HEK293T (cell line): ENCODE measurements at regions not wholly inside any gene's neighbourhood (a gene's known extent, or its start where the extent isn't known, plus 50 kb on each side); places are given as distances from the start of the nearest gene placed in this dataset.

ENCODE experiments used
- CTCF ChIA-PET: fragments of 350-600 bp; formaldehyde crosslinking; extraction: SDS; loops from one replicate; lab custom pipeline; 2021; ENCODE audit warnings: antibody characterized with exemption, inconsistent platforms; lab: Yijun Ruan, JAX
- POLR2A ChIA-PET: fragments of 350-600 bp; formaldehyde crosslinking; extraction: SDS; loops from one replicate; lab custom pipeline; 2020; ENCODE audit warnings: antibody characterized with exemption, inconsistent platforms; lab: Yijun Ruan, JAX
- DNase-seq: peaks from one replicate; pipeline ENCODE4 v3.0.0; 2012; ENCODE audit warnings: mixed read lengths; ENCODE audit errors: extremely low spot score
- ARNT ChIP-seq: fragments of 450-650 bp; IDR thresholded peaks from 2 replicates; pipeline ENCODE4 v1.6.1; 2017; ENCODE audit warnings: mild to moderate bottlenecking
- BHLHE40 ChIP-seq: fragments of 450-650 bp; IDR thresholded peaks from 2 replicates; pipeline ENCODE4 v1.6.1; 2016; ENCODE audit warnings: mild to moderate bottlenecking, moderate library complexity, borderline replicate concordance
- CTBP1 ChIP-seq: fragments of 450-650 bp; IDR thresholded peaks from 2 replicates; pipeline ENCODE4 v1.6.1; 2016; ENCODE audit warnings: borderline replicate concordance
- ELF4 ChIP-seq: fragments of 450-650 bp; IDR thresholded peaks from 2 replicates; pipeline ENCODE4 v1.6.1; 2017; ENCODE audit warnings: antibody characterized with exemption
- FOXA1 ChIP-seq: fragments of 450-650 bp; IDR thresholded peaks from 2 replicates; pipeline ENCODE4 v1.6.1; 2016; ENCODE audit warnings: mild to moderate bottlenecking
- FOXK2 ChIP-seq: fragments of 450-650 bp; IDR thresholded peaks from 2 replicates; pipeline ENCODE4 v1.6.1; 2016; ENCODE audit warnings: mild to moderate bottlenecking
- FOXM1 ChIP-seq: fragments of 450-650 bp; IDR thresholded peaks from 2 replicates; pipeline ENCODE4 v1.6.1; 2017; ENCODE audit warnings: mild to moderate bottlenecking, borderline replicate concordance
- HDGF ChIP-seq: fragments of 450-650 bp; IDR thresholded peaks from 2 replicates; pipeline ENCODE4 v1.6.1; 2017; ENCODE audit warnings: antibody characterized with exemption, borderline replicate concordance
- L3MBTL2 ChIP-seq: fragments of 450-650 bp; conservative IDR thresholded peaks from 2 replicates; pipeline ENCODE4 v1.6.1; 2016; ENCODE audit warnings: mild to moderate bottlenecking
- LEF1 ChIP-seq: fragments of 450-650 bp; IDR thresholded peaks from 2 replicates; pipeline ENCODE4 v1.6.1; 2017; ENCODE audit warnings: mild to moderate bottlenecking, borderline replicate concordance
- NFRKB ChIP-seq: fragments of 450-650 bp; IDR thresholded peaks from 2 replicates; pipeline ENCODE4 v1.6.1; 2016; ENCODE audit warnings: mild to moderate bottlenecking, moderate library complexity
- PKNOX1 ChIP-seq: fragments of 450-650 bp; IDR thresholded peaks from 2 replicates; pipeline ENCODE4 v1.6.1; 2016
- SP1 ChIP-seq: fragments of 450-650 bp; IDR thresholded peaks from 2 replicates; pipeline ENCODE4 v1.6.1; 2017
- SUZ12 ChIP-seq: fragments of 450-650 bp; IDR thresholded peaks from 2 replicates; pipeline ENCODE4 v1.6.1; 2016; ENCODE audit warnings: mild to moderate bottlenecking
- TARDBP ChIP-seq: fragments of 450-650 bp; IDR thresholded peaks from 2 replicates; pipeline ENCODE4 v1.6.1; 2016
- ZNF384 ChIP-seq: fragments of 450-650 bp; IDR thresholded peaks from 2 replicates; pipeline ENCODE4 v1.6.1; 2016

GRCh38 chr20:19908576-19908975, 108.6 kb upstream of the NAA20 start:
- CTCF ChIA-PET = no interaction called here
- POLR2A ChIA-PET = interaction anchor here (1.1 kb wide), 1 partner anchor 10 kb away, joined by 3 read pairs; no protein-coding TSS in a partner anchor
- DNase-seq = no peak
- TF ChIP-seq HDGF (no peak), ARNT (no peak)

DNA sequence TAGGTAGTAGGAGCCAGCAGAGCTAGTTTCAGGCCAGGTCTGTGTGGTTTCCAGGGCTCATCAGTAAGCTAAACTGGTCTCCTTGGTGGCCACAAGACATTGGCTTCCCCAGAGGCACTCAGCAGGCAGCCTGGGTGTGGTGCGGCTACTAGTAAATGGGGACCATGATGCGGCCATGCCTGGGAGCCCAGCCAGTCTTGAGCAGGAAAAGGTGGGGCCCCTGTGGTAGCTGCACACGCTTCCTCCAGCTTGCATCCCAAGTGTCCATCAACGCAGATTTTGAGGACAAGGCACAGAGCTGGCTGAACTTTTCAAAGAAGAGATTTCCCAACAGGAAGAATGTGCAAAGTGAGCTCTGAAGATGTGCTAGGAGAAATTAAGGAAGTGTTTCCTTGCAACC, 107.4 kb upstream of the NAA20 start:
- CTCF ChIA-PET = no interaction called here
- POLR2A ChIA-PET = interaction anchor here (1.1 kb wide), 1 partner anchor 9 kb away, joined by 3 read pairs; no protein-coding TSS in a partner anchor
- no peak for DNase-seq
- TF ChIP-seq CTBP1 (no peak), FOXM1 (no peak), ARNT (no peak), ZNF384 (no peak), LEF1 (no peak), L3MBTL2 (no peak), PKNOX1 (no peak), ELF4 (no peak), FOXK2 (no peak), TARDBP (no peak), NFRKB (no peak), BHLHE40 (no peak)

- no peak for TF ChIP-seq ZNF384
- ChIA-PET CTCF (no interaction called here), POLR2A (no interaction called here)
- no peak for DNase-seq
Observed at GRCh38 chr20:19911810-19912382, 105.3 kb upstream of the NAA20 start.

DNA sequence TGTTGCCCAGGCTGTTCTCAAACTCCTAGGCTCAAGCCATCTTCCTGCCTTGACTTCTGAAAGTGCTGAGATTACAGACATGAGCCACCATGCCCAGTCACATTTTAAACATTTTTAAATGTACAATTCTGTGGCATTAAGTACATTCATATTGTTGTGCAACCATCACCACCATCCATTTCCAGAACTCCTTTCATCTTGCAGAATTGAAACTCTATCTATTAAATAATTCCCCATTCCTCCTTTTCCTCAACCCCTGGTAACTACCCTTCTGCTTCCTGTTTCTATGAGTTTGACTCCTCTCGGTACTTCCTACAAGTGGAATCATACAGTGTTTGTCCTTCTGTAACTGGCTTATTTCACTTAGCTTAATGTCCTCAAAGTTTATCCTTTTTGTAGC, 103.8 kb upstream of the NAA20 start:
- CTCF ChIA-PET = no interaction called here
- POLR2A ChIA-PET = no interaction called here
- DNase-seq = no peak
- TF ChIP-seq FOXM1 = no peak

DNA sequence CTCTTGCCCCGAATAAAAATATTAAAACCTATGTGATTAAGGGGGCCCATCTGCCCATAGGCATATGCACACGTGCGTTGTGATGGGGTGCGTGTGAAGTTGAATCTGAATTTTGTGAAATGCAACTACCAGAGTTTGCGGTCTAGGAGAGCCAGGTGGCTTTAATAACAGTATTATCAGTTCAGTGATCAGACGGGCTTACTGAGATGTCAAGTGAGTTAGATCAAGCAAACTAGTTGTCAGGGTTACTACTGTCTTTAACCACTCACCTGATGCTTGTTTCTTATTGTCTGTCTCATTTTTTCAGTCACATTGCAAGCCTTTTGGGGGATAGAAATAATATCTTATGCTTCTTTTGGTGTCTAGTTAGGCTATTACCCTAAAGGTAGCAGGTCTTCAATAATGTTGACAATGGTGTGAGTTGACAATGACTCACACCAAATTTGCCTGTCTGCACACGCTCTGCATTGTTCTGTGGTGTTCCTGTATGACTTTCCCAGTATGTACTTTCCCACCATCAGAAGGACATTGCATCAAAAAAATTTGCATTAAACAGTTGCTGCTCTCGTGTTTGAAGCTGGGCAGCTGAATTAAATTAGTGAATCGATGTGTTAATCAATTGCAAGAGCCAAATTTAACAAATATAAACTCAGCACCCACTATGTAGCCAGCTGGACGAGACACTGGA, 103.1 kb upstream of the NAA20 start:
- CTCF ChIA-PET = no interaction called here
- TF ChIP-seq HDGF (no peak), L3MBTL2 (no peak), ZNF384 (no peak)
- POLR2A ChIA-PET = no interaction called here
- DNase-seq = no peak

GRCh38 chr20:19915111-19915798, 101.9 kb upstream of the NAA20 start:
- POLR2A ChIA-PET = no interaction called here
- no peak for DNase-seq
- TF ChIP-seq FOXM1 = no peak
- no peak for TF ChIP-seq FOXA1
- no peak for TF ChIP-seq SP1
- TF ChIP-seq SUZ12 = no peak
- TF ChIP-seq TARDBP = no peak
- no peak for TF ChIP-seq FOXK2
- TF ChIP-seq BHLHE40 = no peak
- CTCF ChIA-PET = no interaction called here

DNA sequence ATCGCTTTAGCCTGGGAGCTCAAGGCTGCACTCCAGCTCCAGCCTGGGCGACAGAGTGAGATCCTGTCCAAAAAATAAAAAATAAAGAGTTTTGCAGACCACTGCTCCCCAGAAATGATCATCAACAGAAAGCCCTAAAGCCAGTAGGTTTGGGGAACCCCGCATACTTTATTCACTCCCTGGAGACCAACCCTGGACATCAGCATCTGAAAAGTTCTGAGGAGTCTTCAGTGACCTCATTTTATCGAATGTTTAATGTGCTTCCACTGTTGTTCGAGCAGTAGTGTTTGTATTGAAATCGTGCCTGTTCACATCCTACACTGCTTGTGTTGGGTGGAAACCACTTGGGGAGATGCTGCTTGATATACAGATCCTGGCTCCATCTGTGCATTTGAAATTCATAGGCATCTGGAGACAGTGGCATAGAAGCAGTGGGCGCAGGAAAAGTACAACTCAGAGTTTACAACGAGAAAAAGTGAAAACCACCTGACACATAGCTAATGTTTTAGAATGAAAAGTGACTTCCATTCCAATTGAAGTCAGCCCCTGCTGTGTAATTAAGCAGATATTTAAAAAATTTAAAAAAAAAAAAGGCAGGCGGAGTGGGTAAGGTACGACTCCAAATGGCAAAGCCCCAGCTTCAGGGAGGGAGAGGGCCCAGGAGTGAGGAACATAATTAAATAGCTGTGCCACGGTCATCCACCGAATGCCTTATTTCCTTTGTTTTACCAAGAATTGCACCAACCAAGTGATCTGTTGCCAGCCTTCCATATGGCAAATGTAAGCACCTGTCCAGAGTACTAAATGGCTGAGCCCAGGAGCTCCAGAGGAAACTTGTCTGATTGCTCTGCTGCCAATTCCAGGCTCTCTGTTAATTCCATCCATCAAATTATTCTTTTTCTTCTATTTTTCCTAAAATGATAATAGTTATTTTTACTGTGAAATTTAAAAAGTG, 100.4 kb upstream of the NAA20 start:
- DNase-seq = no peak
- POLR2A ChIA-PET = no interaction called here
- no peak for TF ChIP-seq ZNF384
- TF ChIP-seq FOXA1 = no peak
- no peak for TF ChIP-seq FOXM1
- TF ChIP-seq LEF1 = no peak
- TF ChIP-seq CTBP1 = no peak
- TF ChIP-seq SP1 = no peak
- no peak for TF ChIP-seq SUZ12
- no peak for TF ChIP-seq HDGF
- no peak for TF ChIP-seq ELF4
- CTCF ChIA-PET = interaction anchor here (0.6 kb wide), 1 partner anchor 14 kb away, joined by 3 read pairs; no protein-coding TSS in a partner anchor

GRCh38 chr20:19918965-19919329, 98.2 kb upstream of the NAA20 start:
- no peak for DNase-seq
- no peak for TF ChIP-seq FOXK2
- no peak for TF ChIP-seq FOXA1
- no peak for TF ChIP-seq ZNF384
- no peak for TF ChIP-seq HDGF
- TF ChIP-seq TARDBP = no peak
- no peak for TF ChIP-seq ELF4
- TF ChIP-seq ARNT = no peak
- TF ChIP-seq CTBP1 = no peak
- no peak for TF ChIP-seq LEF1
- TF ChIP-seq NFRKB = no peak
- TF ChIP-seq L3MBTL2 = no peak
- no peak for TF ChIP-seq SP1
- no peak for TF ChIP-seq SUZ12
- TF ChIP-seq PKNOX1 = no peak
- TF ChIP-seq FOXM1 = no peak
- TF ChIP-seq BHLHE40 = no peak
- POLR2A ChIA-PET = interaction anchor here (1.6 kb wide), 1 partner anchor 10 kb away, joined by 3 read pairs; no protein-coding TSS in a partner anchor
- CTCF ChIA-PET = no interaction called here
